Activated CD4-positive, alpha-beta memory T cell treated with anti-CD3 and anti-CD28 coated beads, Interleukin-2, amount 10 ng/mL, durations not matched to agents 7 days and 5 days (primary cell): ENCODE measurements at regions not wholly inside any gene's neighbourhood (a gene's known extent, or its start where the extent isn't known, plus 50 kb on each side); places are given as distances from the start of the nearest gene placed in this dataset.

Experiments
- CTCF ChIA-PET: fragments of 350-600 bp; sonication (Branson Sonifier 250); formaldehyde crosslinking; loops from one replicate; lab custom pipeline; 2021; ENCODE audit warnings: antibody characterized with exemption, inconsistent platforms; lab: Charles Lee
- POLR2A ChIA-PET: fragments of 350-600 bp; sonication (Branson Sonifier 250); formaldehyde crosslinking; loops from one replicate; lab custom pipeline; 2021; ENCODE audit warnings: antibody characterized with exemption; lab: Charles Lee
- DNase-seq: peaks from one replicate; pipeline ENCODE4 v3.0.0-alpha.2; 2020
- H3K27ac Mint-ChIP-seq: one replicate; pipeline ENCODE4 v1.8.0; 2021; ENCODE audit warnings: mild to moderate bottlenecking, mixed read lengths
- H3K27me3 Mint-ChIP-seq: one replicate; pipeline ENCODE4 v1.8.0; 2021; ENCODE audit warnings: mixed read lengths
- H3K36me3 Mint-ChIP-seq: one replicate; pipeline ENCODE4 v1.8.0; 2021; ENCODE audit warnings: low read depth, mixed read lengths
- H3K4me1 Mint-ChIP-seq: one replicate; pipeline ENCODE4 v1.8.0; 2021; ENCODE audit warnings: mixed read lengths
- H3K4me3 Mint-ChIP-seq: one replicate; pipeline ENCODE4 v1.8.0; 2021; ENCODE audit warnings: mild to moderate bottlenecking, mixed read lengths
- H3K9me3 Mint-ChIP-seq: one replicate; pipeline ENCODE4 v1.8.0; 2021; ENCODE audit warnings: mixed read lengths

- Mint-ChIP-seq H3K27me3 (no peaks in the 10 kb centered on the region), H3K4me3 (no peak overlapping the region), H3K4me1 (no peaks in the 10 kb centered on the region), H3K36me3 (no peaks in the 10 kb centered on the region), H3K9me3 (peaks cover 2% of the 10 kb centered on the region), H3K27ac (no peak overlapping the region)
- ChIA-PET CTCF (interaction anchor here (0.5 kb wide), 1 partner anchor 347 kb away, joined by 3 read pairs; no protein-coding TSS in a partner anchor), POLR2A (no interaction called here)
- DNase-seq, result no peak
Observed at GRCh38 chr6:153442096-153442495, 311.0 kb upstream of the RGS17 start.

GRCh38 chr6:153437193-153437592 lies 306.1 kb upstream of the RGS17 start:
- no peak for DNase-seq
- CTCF ChIA-PET, result no interaction called here
- H3K27me3 Mint-ChIP-seq, result no peaks in the 10 kb centered on the region
- H3K27ac Mint-ChIP-seq, result no peak overlapping the region
- no peaks in the 10 kb centered on the region for H3K36me3 Mint-ChIP-seq
- no peaks in the 10 kb centered on the region for H3K9me3 Mint-ChIP-seq
- POLR2A ChIA-PET, result no interaction called here
- H3K4me1 Mint-ChIP-seq, result no peaks in the 10 kb centered on the region
- no peak overlapping the region for H3K4me3 Mint-ChIP-seq

GRCh38 chr6:153436351-153436750 lies 305.3 kb upstream of the RGS17 start:
- CTCF ChIA-PET, result no interaction called here
- no peak for DNase-seq
- Mint-ChIP-seq H3K4me1 (no peaks in the 10 kb centered on the region), H3K36me3 (no peaks in the 10 kb centered on the region), H3K27ac (no peak overlapping the region), H3K9me3 (no peaks in the 10 kb centered on the region), H3K27me3 (no peaks in the 10 kb centered on the region), H3K4me3 (no peak overlapping the region)
- POLR2A ChIA-PET, result no interaction called here

- Mint-ChIP-seq H3K27me3 (no peaks in the 10 kb centered on the region), H3K36me3 (no peaks in the 10 kb centered on the region), H3K27ac (no peak overlapping the region), H3K4me1 (no peaks in the 10 kb centered on the region), H3K4me3 (no peak overlapping the region), H3K9me3 (no peaks in the 10 kb centered on the region)
- POLR2A ChIA-PET, result no interaction called here
- CTCF ChIA-PET, result no interaction called here
- DNase-seq, result no peak
Observed at GRCh38 chr6:153435787-153436186, 304.7 kb upstream of the RGS17 start.

GRCh38 chr6:153425536-153425935 lies 294.5 kb upstream of the RGS17 start:
- POLR2A ChIA-PET, result no interaction called here
- DNase-seq, result no peak
- Mint-ChIP-seq H3K27me3 (no peaks in the 10 kb centered on the region), H3K9me3 (peaks cover 2% of the 10 kb centered on the region), H3K4me1 (no peaks in the 10 kb centered on the region), H3K4me3 (no peak overlapping the region), H3K36me3 (no peaks in the 10 kb centered on the region), H3K27ac (no peak overlapping the region)
- CTCF ChIA-PET, result no interaction called here

GRCh38 chr6:153424719-153425400 lies 293.8 kb upstream of the RGS17 start:
- Mint-ChIP-seq H3K4me1 (no peaks in the 10 kb centered on the region), H3K27ac (no peak overlapping the region), H3K27me3 (no peaks in the 10 kb centered on the region), H3K36me3 (no peaks in the 10 kb centered on the region), H3K4me3 (no peak overlapping the region), H3K9me3 (peaks cover 2% of the 10 kb centered on the region)
- CTCF ChIA-PET, result no interaction called here
- POLR2A ChIA-PET, result no interaction called here
- no peak for DNase-seq

- Mint-ChIP-seq H3K36me3 (no peaks in the 10 kb centered on the region), H3K4me3 (no peak overlapping the region), H3K4me1 (no peaks in the 10 kb centered on the region), H3K27ac (no peak overlapping the region), H3K9me3 (peaks cover 7% of the 10 kb centered on the region), H3K27me3 (no peaks in the 10 kb centered on the region)
- no peak for DNase-seq
- CTCF ChIA-PET, result no interaction called here
- POLR2A ChIA-PET, result no interaction called here
Observed at GRCh38 chr6:153412519-153412918, 281.4 kb upstream of the RGS17 start.

GRCh38 chr6:153411070-153411648 lies 280.1 kb upstream of the RGS17 start:
- CTCF ChIA-PET, result no interaction called here
- POLR2A ChIA-PET, result no interaction called here
- H3K9me3 Mint-ChIP-seq, result peaks cover 11% of the 10 kb centered on the region
- no peak overlapping the region for H3K4me3 Mint-ChIP-seq
- DNase-seq, result no peak
- H3K36me3 Mint-ChIP-seq, result no peaks in the 10 kb centered on the region
- no peaks in the 10 kb centered on the region for H3K4me1 Mint-ChIP-seq
- H3K27ac Mint-ChIP-seq, result no peak overlapping the region
- H3K27me3 Mint-ChIP-seq, result no peaks in the 10 kb centered on the region

GRCh38 chr6:153405931-153406330 lies 274.8 kb upstream of the RGS17 start:
- Mint-ChIP-seq H3K4me1 (no peaks in the 10 kb centered on the region), H3K27me3 (no peaks in the 10 kb centered on the region), H3K9me3 (peaks cover 8% of the 10 kb centered on the region), H3K36me3 (no peaks in the 10 kb centered on the region), H3K4me3 (no peak overlapping the region), H3K27ac (no peak overlapping the region)
- CTCF ChIA-PET, result no interaction called here
- no peak for DNase-seq
- POLR2A ChIA-PET, result no interaction called here

GRCh38 chr6:153401751-153402150 lies 270.7 kb upstream of the RGS17 start:
- peaks cover 2% of the 10 kb centered on the region for H3K9me3 Mint-ChIP-seq
- no peaks in the 10 kb centered on the region for H3K36me3 Mint-ChIP-seq
- no peaks in the 10 kb centered on the region for H3K4me1 Mint-ChIP-seq
- DNase-seq, result no peak
- ChIA-PET CTCF (no interaction called here), POLR2A (no interaction called here)
- H3K27me3 Mint-ChIP-seq, result no peaks in the 10 kb centered on the region
- no peak overlapping the region for H3K4me3 Mint-ChIP-seq
- no peak overlapping the region for H3K27ac Mint-ChIP-seq

- Mint-ChIP-seq H3K27ac (no peak overlapping the region), H3K36me3 (no peaks in the 10 kb centered on the region), H3K9me3 (no peaks in the 10 kb centered on the region), H3K27me3 (no peaks in the 10 kb centered on the region), H3K4me3 (no peak overlapping the region), H3K4me1 (no peaks in the 10 kb centered on the region)
- ChIA-PET POLR2A (no interaction called here), CTCF (no interaction called here)
- DNase-seq, result no peak
Observed at GRCh38 chr6:153392156-153392555, 261.1 kb upstream of the RGS17 start.

GRCh38 chr6:153373869-153374268 lies 242.8 kb upstream of the RGS17 start:
- H3K9me3 Mint-ChIP-seq, result no peaks in the 10 kb centered on the region
- no peak for DNase-seq
- POLR2A ChIA-PET, result no interaction called here
- CTCF ChIA-PET, result no interaction called here
- H3K4me1 Mint-ChIP-seq, result no peaks in the 10 kb centered on the region
- no peak overlapping the region for H3K4me3 Mint-ChIP-seq
- no peak overlapping the region for H3K27ac Mint-ChIP-seq
- H3K27me3 Mint-ChIP-seq, result no peaks in the 10 kb centered on the region
- no peaks in the 10 kb centered on the region for H3K36me3 Mint-ChIP-seq

- Mint-ChIP-seq H3K9me3 (no peaks in the 10 kb centered on the region), H3K27me3 (no peaks in the 10 kb centered on the region), H3K4me3 (no peak overlapping the region), H3K27ac (no peak overlapping the region), H3K4me1 (no peaks in the 10 kb centered on the region), H3K36me3 (no peaks in the 10 kb centered on the region)
- POLR2A ChIA-PET, result no interaction called here
- no peak for DNase-seq
- CTCF ChIA-PET, result no interaction called here
Observed at GRCh38 chr6:153368131-153368530, 237.0 kb upstream of the RGS17 start.

- POLR2A ChIA-PET, result no interaction called here
- Mint-ChIP-seq H3K4me1 (no peaks in the 10 kb centered on the region), H3K9me3 (no peaks in the 10 kb centered on the region), H3K36me3 (no peaks in the 10 kb centered on the region), H3K27me3 (no peaks in the 10 kb centered on the region), H3K27ac (no peak overlapping the region), H3K4me3 (no peak overlapping the region)
- CTCF ChIA-PET, result no interaction called here
- DNase-seq, result no peak
Observed at GRCh38 chr6:153367021-153367420, 235.9 kb upstream of the RGS17 start.
